ENCODE measurements at regions not wholly inside any gene's neighbourhood (a gene's known extent, or its start where the extent isn't known, plus 50 kb on each side); places are given as distances from the start of the nearest gene placed in this dataset.

DNA sequence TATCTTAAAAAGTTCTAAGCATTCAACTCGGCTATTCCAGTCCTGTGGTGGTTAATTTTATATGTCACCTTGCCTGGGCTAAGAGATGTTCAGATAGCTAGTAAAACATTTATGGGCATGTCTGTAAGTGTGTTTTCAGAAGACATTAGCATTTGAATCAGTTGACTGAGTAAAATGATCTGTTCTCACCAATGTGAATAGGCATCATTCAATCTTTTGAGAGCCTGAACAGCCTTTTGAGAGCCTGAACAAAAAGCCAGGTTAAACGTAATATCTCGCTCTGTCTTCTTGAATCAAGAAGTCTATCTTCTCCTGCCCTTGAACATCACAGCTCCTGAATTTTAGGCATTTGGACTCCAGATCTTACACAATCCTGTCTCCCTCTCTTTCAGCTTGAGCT lies 1266.1 kb downstream of the LRFN5 start:
- POLR2A ChIA-PET = no interaction called here
- no peaks in the 10 kb centered on the region for H3K27me3 ChIP-seq (ENCODE audit: control insufficient read depth, insufficient read depth, low read length)
- in situ Hi-C loops (cut with HindIII; ENCODE audit: low pct_unique_long_range_greater_than_20kb, low sequenced_read_pairs) = no loop called here
- no peaks in the 10 kb centered on the region for H3K9me3 ChIP-seq (ENCODE audit: control insufficient read depth, insufficient read depth, low read depth, low read length)
- no TSS peak for BruUV-seq (replicated peaks)
- DNase-seq (ENCODE audit: low read depth, low spot score) = no peak
- CTCF ChIA-PET = no interaction called here
- ATAC-seq = no peak
- TF ChIP-seq POLR2AphosphoS5 (IDR thresholded peaks at IDR 0.05; ENCODE audit: low read depth, low read length) (no peak), TCF7L2 (IDR thresholded peaks at IDR 0.05; ENCODE audit: low read depth, low read length) (no peak), SIN3A (IDR thresholded peaks at IDR 0.05; ENCODE audit: borderline replicate concordance, insufficient read depth, low read depth, low read length) (no peak)
- TF ChIP-seq, protein P1, sequence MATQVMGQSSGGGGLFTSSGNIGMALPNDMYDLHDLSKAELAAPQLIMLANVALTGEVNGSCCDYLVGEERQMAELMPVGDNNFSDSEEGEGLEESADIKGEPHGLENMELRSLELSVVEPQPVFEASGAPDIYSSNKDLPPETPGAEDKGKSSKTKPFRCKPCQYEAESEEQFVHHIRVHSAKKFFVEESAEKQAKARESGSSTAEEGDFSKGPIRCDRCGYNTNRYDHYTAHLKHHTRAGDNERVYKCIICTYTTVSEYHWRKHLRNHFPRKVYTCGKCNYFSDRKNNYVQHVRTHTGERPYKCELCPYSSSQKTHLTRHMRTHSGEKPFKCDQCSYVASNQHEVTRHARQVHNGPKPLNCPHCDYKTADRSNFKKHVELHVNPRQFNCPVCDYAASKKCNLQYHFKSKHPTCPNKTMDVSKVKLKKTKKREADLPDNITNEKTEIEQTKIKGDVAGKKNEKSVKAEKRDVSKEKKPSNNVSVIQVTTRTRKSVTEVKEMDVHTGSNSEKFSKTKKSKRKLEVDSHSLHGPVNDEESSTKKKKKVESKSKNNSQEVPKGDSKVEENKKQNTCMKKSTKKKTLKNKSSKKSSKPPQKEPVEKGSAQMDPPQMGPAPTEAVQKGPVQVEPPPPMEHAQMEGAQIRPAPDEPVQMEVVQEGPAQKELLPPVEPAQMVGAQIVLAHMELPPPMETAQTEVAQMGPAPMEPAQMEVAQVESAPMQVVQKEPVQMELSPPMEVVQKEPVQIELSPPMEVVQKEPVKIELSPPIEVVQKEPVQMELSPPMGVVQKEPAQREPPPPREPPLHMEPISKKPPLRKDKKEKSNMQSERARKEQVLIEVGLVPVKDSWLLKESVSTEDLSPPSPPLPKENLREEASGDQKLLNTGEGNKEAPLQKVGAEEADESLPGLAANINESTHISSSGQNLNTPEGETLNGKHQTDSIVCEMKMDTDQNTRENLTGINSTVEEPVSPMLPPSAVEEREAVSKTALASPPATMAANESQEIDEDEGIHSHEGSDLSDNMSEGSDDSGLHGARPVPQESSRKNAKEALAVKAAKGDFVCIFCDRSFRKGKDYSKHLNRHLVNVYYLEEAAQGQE (IDR thresholded peaks at IDR 0.05; ENCODE audit: insufficient read depth in 1 of 2, low read depth in 2 of 2, low read length in 1 of 2) = no peak
- TF ChIP-seq, protein P2, sequence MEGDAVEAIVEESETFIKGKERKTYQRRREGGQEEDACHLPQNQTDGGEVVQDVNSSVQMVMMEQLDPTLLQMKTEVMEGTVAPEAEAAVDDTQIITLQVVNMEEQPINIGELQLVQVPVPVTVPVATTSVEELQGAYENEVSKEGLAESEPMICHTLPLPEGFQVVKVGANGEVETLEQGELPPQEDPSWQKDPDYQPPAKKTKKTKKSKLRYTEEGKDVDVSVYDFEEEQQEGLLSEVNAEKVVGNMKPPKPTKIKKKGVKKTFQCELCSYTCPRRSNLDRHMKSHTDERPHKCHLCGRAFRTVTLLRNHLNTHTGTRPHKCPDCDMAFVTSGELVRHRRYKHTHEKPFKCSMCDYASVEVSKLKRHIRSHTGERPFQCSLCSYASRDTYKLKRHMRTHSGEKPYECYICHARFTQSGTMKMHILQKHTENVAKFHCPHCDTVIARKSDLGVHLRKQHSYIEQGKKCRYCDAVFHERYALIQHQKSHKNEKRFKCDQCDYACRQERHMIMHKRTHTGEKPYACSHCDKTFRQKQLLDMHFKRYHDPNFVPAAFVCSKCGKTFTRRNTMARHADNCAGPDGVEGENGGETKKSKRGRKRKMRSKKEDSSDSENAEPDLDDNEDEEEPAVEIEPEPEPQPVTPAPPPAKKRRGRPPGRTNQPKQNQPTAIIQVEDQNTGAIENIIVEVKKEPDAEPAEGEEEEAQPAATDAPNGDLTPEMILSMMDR (IDR thresholded peaks at IDR 0.05) = no peak
- no peaks in the 10 kb centered on the region for H3K36me3 ChIP-seq (ENCODE audit: control insufficient read depth, insufficient read depth, low read length)
- no peak overlapping the region for H3K27ac ChIP-seq (ENCODE audit: low read length)
- intact Hi-C loops (cut with micrococcal nuclease; ENCODE audit: unreplicated experiment) = no loop called here
- H3K4me1 ChIP-seq (ENCODE audit: control insufficient read depth, insufficient read depth, low read length) = no peaks in the 10 kb centered on the region
- no peak overlapping the region for H3K4me3 ChIP-seq (ENCODE audit: low read depth in 2 of 2, low read length in 2 of 2)

DNA sequence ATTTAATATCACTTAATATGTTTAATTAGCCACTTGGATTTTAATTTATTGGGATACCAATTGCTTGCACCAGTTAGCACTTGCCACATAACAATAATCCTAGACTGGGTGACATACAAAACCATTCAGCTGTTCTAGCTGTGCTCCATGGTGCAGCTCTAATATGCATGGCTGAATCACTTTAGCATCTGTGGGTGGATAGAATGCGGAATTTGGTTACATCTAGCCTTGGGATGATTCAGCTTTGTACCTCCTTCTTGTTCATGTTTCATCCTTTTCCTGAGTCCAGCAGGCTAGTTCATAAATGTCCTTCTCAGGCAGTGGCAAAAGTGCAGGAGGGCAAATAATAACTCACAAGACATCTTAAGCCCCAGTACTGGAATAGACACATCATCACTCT lies 1263.0 kb downstream of the LRFN5 start:
- Histone ChIP-seq H3K4me3 (ENCODE audit: low read depth in 2 of 2, low read length in 2 of 2) (no peak overlapping the region), H3K9me3 (ENCODE audit: control insufficient read depth, insufficient read depth, low read depth, low read length) (no peaks in the 10 kb centered on the region), H3K27me3 (ENCODE audit: control insufficient read depth, insufficient read depth, low read length) (no peaks in the 10 kb centered on the region), H3K27ac (ENCODE audit: low read length) (no peak overlapping the region), H3K4me1 (ENCODE audit: control insufficient read depth, insufficient read depth, low read length) (no peaks in the 10 kb centered on the region), H3K36me3 (ENCODE audit: control insufficient read depth, insufficient read depth, low read length) (no peaks in the 10 kb centered on the region)
- intact Hi-C loops (cut with micrococcal nuclease; ENCODE audit: unreplicated experiment) = no loop called here
- ATAC-seq (no peak), DNase-seq (ENCODE audit: low read depth, low spot score) (no peak)
- TF ChIP-seq TCF7L2 (IDR thresholded peaks at IDR 0.05; ENCODE audit: low read depth, low read length) = no peak
- TF ChIP-seq, protein P2 (IDR thresholded peaks at IDR 0.05) = no peak
- TF ChIP-seq, protein P1 (IDR thresholded peaks at IDR 0.05; ENCODE audit: insufficient read depth in 1 of 2, low read depth in 2 of 2, low read length in 1 of 2) = no peak
- POLR2A ChIA-PET = no interaction called here
- in situ Hi-C loops (cut with HindIII; ENCODE audit: low pct_unique_long_range_greater_than_20kb, low sequenced_read_pairs) = no loop called here
- BruUV-seq (replicated peaks) = no TSS peak
- CTCF ChIA-PET = no interaction called here

Measured in Panc1 (cell line).